Fibroblast of villous mesenchyme (primary cell): ENCODE measurements at regions not wholly inside any gene's neighbourhood (a gene's known extent, or its start where the extent isn't known, plus 50 kb on each side); places are given as distances from the start of the nearest gene placed in this dataset.
A peak's percentile ranks its signal among the peaks of the same experiment; 100 is the strongest.

Source experiments
- DNase-seq: peaks from one replicate; pipeline ENCODE4 v3.0.0-alpha.2; 2010; ENCODE audit warnings: low read depth
- H3K4me3 ChIP-seq: 2 replicates; pipeline ENCODE4 v1.5.1; 2011; ENCODE audit warnings: low read depth, mild to moderate bottlenecking, low read length
- TF ChIP-seq, protein P1 (sequence below): IDR thresholded peaks from 2 replicates; pipeline ENCODE4 v1.5.1; 2012; ENCODE audit warnings: low read depth, mild to moderate bottlenecking, low read length; ENCODE audit not compliant: insufficient read depth

GRCh38 chr13:107299717-107300116 lies 731.8 kb upstream of the ARGLU1 start:
- no peak overlapping the region for H3K4me3 ChIP-seq
- TF ChIP-seq, protein P1, sequence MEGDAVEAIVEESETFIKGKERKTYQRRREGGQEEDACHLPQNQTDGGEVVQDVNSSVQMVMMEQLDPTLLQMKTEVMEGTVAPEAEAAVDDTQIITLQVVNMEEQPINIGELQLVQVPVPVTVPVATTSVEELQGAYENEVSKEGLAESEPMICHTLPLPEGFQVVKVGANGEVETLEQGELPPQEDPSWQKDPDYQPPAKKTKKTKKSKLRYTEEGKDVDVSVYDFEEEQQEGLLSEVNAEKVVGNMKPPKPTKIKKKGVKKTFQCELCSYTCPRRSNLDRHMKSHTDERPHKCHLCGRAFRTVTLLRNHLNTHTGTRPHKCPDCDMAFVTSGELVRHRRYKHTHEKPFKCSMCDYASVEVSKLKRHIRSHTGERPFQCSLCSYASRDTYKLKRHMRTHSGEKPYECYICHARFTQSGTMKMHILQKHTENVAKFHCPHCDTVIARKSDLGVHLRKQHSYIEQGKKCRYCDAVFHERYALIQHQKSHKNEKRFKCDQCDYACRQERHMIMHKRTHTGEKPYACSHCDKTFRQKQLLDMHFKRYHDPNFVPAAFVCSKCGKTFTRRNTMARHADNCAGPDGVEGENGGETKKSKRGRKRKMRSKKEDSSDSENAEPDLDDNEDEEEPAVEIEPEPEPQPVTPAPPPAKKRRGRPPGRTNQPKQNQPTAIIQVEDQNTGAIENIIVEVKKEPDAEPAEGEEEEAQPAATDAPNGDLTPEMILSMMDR = no peak
- DNase-seq = no peak

DNA sequence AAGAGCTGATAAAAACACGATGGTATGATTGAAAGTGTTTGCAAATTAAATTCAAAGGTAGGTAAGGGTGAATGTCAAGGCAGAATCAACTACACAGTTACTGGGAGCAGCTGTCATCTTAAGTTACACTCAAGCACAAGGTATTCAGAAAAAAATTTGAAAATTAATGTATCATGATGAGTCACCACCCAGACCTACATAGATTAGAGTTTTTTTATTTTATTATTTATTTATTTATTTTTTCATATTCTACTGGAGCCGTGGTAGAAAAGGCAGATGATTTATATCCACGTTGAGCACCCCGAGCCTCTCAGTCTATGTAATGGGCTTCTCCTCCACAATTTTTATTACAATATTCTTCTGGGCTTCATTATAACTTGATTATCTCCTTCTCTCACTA lies 728.9 kb upstream of the ARGLU1 start:
- peak; percentile 20 for DNase-seq
- TF ChIP-seq, protein P1 = no peak

DNA sequence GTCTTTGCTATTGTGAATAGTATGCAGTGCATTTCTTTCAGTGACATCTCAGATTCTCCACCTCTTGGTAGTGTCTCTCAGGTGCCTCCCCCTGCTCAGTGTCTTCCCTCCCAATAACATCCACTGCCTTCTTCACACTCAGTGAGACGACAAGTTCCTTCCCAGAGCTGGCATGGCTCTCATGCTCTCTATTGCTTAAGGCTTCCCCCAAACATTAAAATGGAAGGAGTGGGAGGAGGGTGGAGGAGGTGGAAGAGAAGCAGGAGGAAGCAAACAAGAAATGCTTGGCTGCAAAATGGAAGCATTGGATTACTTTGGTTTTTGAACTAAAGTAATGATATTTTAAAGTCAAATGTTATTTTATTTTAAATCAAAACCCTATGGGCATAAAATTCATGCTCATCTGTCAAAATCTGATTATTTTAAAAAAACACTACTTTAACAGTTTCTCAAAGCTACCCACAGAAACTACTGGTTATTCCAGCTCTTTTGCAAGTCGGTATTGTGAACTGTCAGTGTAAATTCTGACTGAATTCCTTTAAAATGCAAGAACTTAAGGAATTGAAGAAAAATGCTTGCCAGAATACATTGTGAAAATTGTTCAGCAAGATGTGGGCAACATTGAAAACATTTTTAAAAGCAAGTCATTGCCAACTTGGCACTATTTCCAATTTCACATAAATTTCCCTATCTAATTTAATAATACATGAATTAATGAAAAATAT lies 727.6 kb upstream of the ARGLU1 start:
- H3K4me3 ChIP-seq = no peak overlapping the region
- DNase-seq = no peak
- TF ChIP-seq, protein P1 = no peak

More for the DNA sequence above, 728.9 kb upstream of the ARGLU1 start:
- H3K4me3 ChIP-seq = no peak overlapping the region

- DNase-seq = no peak
- TF ChIP-seq, protein P1 = no peak
- H3K4me3 ChIP-seq = no peak overlapping the region
Measured at GRCh38 chr13:107293924-107294323, 726.0 kb upstream of the ARGLU1 start.

DNA sequence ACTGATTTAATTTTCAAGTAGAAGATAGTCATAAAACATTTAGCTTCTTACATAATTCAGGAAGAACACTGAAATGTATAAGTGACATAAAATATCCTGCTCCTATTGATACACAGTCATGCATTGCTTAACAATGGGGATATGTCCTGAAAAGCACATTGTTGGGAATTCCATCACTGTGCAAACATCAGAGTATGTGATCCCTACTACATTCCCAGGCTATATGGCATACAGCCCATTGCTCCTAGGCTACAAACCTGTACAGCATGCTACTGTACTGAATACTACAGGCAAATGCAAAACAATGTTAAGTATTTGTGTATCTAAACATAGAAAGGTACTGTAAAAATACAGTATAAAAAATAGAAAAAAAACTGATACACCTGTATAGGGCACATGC lies 723.9 kb upstream of the ARGLU1 start:
- TF ChIP-seq, protein P1 = no peak
- no peak overlapping the region for H3K4me3 ChIP-seq
- DNase-seq = no peak

GRCh38 chr13:107289540-107289939 lies 721.6 kb upstream of the ARGLU1 start:
- no peak overlapping the region for H3K4me3 ChIP-seq
- DNase-seq = no peak
- TF ChIP-seq, protein P1 = no peak

- H3K4me3 ChIP-seq = no peak overlapping the region
- TF ChIP-seq, protein P1 = no peak
- peak; percentile 27 for DNase-seq
Measured at GRCh38 chr13:107284173-107284572, 716.2 kb upstream of the ARGLU1 start.
